GM21619 (cell line): ENCODE measurements at regions not wholly inside any gene's neighbourhood (a gene's known extent, or its start where the extent isn't known, plus 50 kb on each side); places are given as distances from the start of the nearest gene placed in this dataset.

Experiments
- ATAC-seq: cut with Tn5 transposase; IDR thresholded peaks from one replicate; pipeline ENCODE4 v1.9.1; 2021; ENCODE audit not compliant: unreplicated experiment

DNA sequence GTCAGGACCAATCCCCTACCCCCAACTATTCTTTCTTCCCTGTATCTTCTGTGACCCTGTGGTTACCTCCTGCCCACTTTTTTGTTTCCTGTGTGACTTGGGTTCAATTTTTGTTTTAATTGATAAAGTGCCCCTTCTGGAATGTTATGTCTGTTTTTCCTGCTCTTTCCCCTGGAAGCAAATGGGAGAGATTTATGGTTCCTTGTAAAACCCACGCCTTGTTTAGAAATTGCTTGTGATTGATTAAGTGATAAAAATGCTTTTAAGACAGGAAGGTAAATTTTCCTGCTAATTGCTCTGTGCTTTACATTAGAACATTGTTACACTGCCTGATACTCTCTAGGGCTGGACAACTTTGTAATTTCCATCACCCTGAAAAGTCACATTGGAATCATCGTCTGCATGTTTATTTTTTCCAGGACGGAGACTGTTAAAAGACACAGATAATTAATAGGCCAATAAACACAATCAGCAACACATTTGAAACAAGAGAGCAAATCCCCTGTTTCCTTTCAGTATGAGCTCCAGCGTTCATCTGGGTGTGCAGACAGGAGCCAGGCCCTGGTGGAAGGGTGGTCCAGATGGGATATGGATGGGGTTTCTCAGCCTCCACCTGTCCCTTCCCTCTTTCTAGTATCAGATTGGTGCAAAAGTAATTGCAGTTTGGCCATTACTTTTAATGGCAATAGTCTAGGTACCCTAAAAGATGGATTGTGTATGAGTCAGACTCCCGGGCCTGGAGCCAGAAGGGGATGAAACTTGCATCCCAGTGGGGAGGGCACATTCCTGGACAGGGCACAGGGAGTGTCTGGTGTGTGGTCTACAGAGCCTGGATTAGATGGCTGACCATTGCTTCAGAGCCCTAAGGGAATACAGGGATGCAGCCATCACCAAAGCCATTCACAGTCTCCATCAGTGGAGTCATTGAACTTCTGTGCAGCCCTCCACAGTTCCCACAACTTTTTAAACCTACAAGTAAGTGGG, 58.1 kb upstream of the AGBL1 start:
- no peak for ATAC-seq

DNA sequence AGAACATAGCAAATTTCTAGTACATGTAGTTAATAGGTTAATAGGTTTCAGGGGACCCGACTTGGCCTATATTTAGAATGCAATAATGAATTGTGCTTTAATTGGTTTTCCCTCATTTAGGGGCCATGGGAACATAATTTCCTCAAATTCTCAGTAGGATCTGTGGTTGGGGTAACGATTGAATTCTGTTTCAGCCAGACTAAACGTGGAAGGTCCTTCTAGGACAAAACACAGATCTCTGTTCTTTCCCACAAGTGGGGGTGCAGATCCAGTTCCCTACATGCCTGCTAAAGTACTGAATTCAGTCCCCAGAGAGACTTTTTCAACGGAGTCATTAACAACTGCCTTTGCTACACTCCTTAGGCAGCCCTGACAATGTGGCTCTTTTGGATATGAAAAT, 50.7 kb upstream of the AGBL1 start:
- no peak for ATAC-seq
